Spleen (tissue), 11 donors: ENCODE measurements at regions not wholly inside any gene's neighbourhood (a gene's known extent, or its start where the extent isn't known, plus 50 kb on each side); places are given as distances from the start of the nearest gene placed in this dataset.

Experiments
- DNase-seq: peaks from one replicate; pipeline ENCODE4 v3.0.0-alpha.2; 2020
- H3K27ac ChIP-seq, 8 donors: fragments of 200-600 bp; sonication (generic) in 7 of 8; 1 replicate in 4 of 8; 2 replicates in 4 of 8; pipeline versions ENCODE4 v1.5.0 to v1.8.0; 2016 to 2021; ENCODE audit warnings: inconsistent platforms in 4 of 8, mild to moderate bottlenecking in 4 of 8, moderate library complexity in 1 of 8
- H3K27me3 ChIP-seq, 7 donors: fragments of 200-600 bp; sonication (generic) in 6 of 7; replicated peaks in 1 of 7; 1 replicate in 4 of 7; 2 replicates in 3 of 7; pipeline versions ENCODE4 v1.5.0 to v1.8.0; 2016 to 2021; ENCODE audit warnings: inconsistent platforms in 3 of 7, mild to moderate bottlenecking in 1 of 7
- H3K36me3 ChIP-seq, 6 donors: fragments of 200-600 bp; sonication (generic) in 5 of 6; 1 replicate in 4 of 6; 2 replicates in 2 of 6; pipeline versions ENCODE4 v1.5.0 to v1.8.0; 2016 to 2021; ENCODE audit warnings: inconsistent platforms in 2 of 6
- H3K4me1 ChIP-seq, 6 donors: fragments of 200-600 bp; sonication (generic) in 5 of 6; 1 replicate in 3 of 6; 2 replicates in 3 of 6; pipeline versions ENCODE4 v1.5.0 to v1.8.0; 2016 to 2021; ENCODE audit warnings: inconsistent platforms in 3 of 6
- H3K4me3 ChIP-seq, 8 donors: fragments of 200-600 bp; sonication (generic) in 7 of 8; 1 replicate in 4 of 8; 2 replicates in 4 of 8; pipeline versions ENCODE4 v1.5.0 to v1.8.0; 2016 to 2021; ENCODE audit warnings: inconsistent platforms in 4 of 8, mild to moderate bottlenecking in 4 of 8, moderate library complexity in 2 of 8
- H3K9me3 ChIP-seq, 8 donors: fragments of 200-600 bp; sonication (generic) in 7 of 8; 1 replicate in 4 of 8; 2 replicates in 4 of 8; pipeline versions ENCODE4 v1.5.0 to v1.8.0; 2016 to 2021; ENCODE audit warnings: inconsistent platforms in 4 of 8
- CTCF ChIP-seq, 11 experiments: fragments of 200-600 bp in 7 of 11; fragments of 450-650 bp in 4 of 11; sonication (generic) in 4 of 11; IDR thresholded peaks in 8 of 11; conservative IDR thresholded peaks in 3 of 11; 1 replicate in 7 of 11; 2 replicates in 4 of 11; pipeline versions ENCODE4 v1.4.0 to v1.8.0; 2016 to 2021; ENCODE audit warnings: antibody characterized with exemption in 11 of 11, inconsistent platforms in 4 of 11, mild to moderate bottlenecking in 1 of 11
- POLR2A ChIP-seq, 3 donors: fragments of 450-650 bp; IDR thresholded peaks; one replicate each; pipeline ENCODE4 v1.5.1; 2017; ENCODE audit warnings: antibody characterized with exemption in 3 of 3, mild to moderate bottlenecking in 1 of 3
- POLR2AphosphoS5 ChIP-seq, 3 donors: sonication (generic); formaldehyde crosslinking; IDR thresholded peaks; one replicate each; pipeline ENCODE4 v1.5.1; 2017; ENCODE audit warnings: antibody characterized with exemption in 3 of 3
- WGBS, 5 donors: extraction: QIAGEN DNeasy Blood & Tissue Kit in 3 of 5; methylation state at CpG; one replicate each; pipeline versions ENCODE4 v1.1.5 to v1.1.7; 2013 to 2018; 5-methylcytosine and 5-hydroxymethylcytosine counted together
- intact Hi-C: fragments of 100-400 bp; cut with DNase I; formaldehyde crosslinking; loops from one replicate; pipeline ENCODE4 v1.15.0; 2023; ENCODE audit warnings: low total_unique reads
- donor health status: healthy with polysubstance abuse.
- donor health status: DM: no; HTN: no; CAD: no; lungs with moderate emphysema.
- donor health status: DM: no; HTN: no; CAD: no.
- donor health status: Bipolar disorder and iron deficiency.
- donor health status: healthy.
- donor health status: DM: no; HTN: no; CAD: no.
- donor health status: DM: yes; HTN: yes; CAD: no.

DNA sequence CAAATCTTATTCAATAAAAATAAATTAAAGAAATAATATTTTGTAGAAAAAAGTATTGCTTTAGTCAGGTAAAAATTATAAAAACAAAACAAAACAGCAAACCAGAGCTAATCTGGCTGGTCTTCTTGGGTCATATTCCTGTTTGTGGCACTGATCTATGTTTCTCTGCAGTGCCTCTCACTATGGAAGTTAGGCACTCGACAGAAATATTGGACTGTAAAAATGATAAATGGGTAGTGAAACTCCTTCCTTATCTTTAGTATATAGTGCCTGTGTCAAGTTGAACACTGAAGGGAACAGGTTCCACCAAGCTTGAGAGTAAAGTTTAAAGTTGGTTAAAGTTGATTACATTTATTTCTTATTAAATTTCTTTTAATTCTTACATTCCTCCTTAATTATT, 1195.6 kb upstream of the GBE1 start:
- H3K9me3 ChIP-seq: peaks cover 0 to 17% (median 7%) of the 10 kb centered on the region in 8 donors
- TF ChIP-seq POLR2AphosphoS5 (IDR thresholded peaks at IDR 0.05) (no peak), POLR2A (IDR thresholded peaks at IDR 0.05) (no peak), CTCF (IDR thresholded peaks at IDR 0.05 in 8 of 11, conservative IDR thresholded peaks at IDR 0.05 in 3 of 11) (no peak)
- H3K36me3 ChIP-seq: no peaks in the 10 kb centered on the region
- WGBS, 5 donors: 36 to 52% (median 38%) methylated on average over 1 of the region's 1 CpG
- no peaks in the 10 kb centered on the region for H3K27me3 ChIP-seq
- no peak overlapping the region for H3K27ac ChIP-seq
- no peak overlapping the region for H3K4me3 ChIP-seq
- intact Hi-C loops: no loop called here
- no peaks in the 10 kb centered on the region for H3K4me1 ChIP-seq
- no peak for DNase-seq

GRCh38 chr3:82954486-82954885, 1193.0 kb upstream of the GBE1 start:
- intact Hi-C loops: no loop called here
- TF ChIP-seq CTCF (IDR thresholded peaks at IDR 0.05 in 8 of 11, conservative IDR thresholded peaks at IDR 0.05 in 3 of 11): no peak
- no peak for TF ChIP-seq POLR2A (IDR thresholded peaks at IDR 0.05)
- no peak for TF ChIP-seq POLR2AphosphoS5 (IDR thresholded peaks at IDR 0.05)
- Histone ChIP-seq H3K4me1 (no peaks in the 10 kb centered on the region), H3K36me3 (no peaks in the 10 kb centered on the region), H3K27me3 (no peaks in the 10 kb centered on the region), H3K27ac (no peak overlapping the region), H3K9me3 (peaks cover 0 to 27% (median 12%) of the 10 kb centered on the region in 8 donors), H3K4me3 (no peak overlapping the region)
- DNase-seq: no peak
- 78 to 97% (median 91%) methylated on average over 1 of the region's 1 CpG for WGBS, 5 donors

GRCh38 chr3:82942041-82942440, 1180.6 kb upstream of the GBE1 start:
- TF ChIP-seq CTCF (IDR thresholded peaks at IDR 0.05 in 8 of 11, conservative IDR thresholded peaks at IDR 0.05 in 3 of 11) (no peak), POLR2AphosphoS5 (IDR thresholded peaks at IDR 0.05) (no peak), POLR2A (IDR thresholded peaks at IDR 0.05) (no peak)
- no peaks in the 10 kb centered on the region for H3K4me1 ChIP-seq
- no peaks in the 10 kb centered on the region for H3K36me3 ChIP-seq
- H3K27me3 ChIP-seq: no peaks in the 10 kb centered on the region
- no peak for DNase-seq
- peaks cover 0 to 64% (median 43%) of the 10 kb centered on the region in 8 donors for H3K9me3 ChIP-seq
- intact Hi-C loops: no loop called here
- H3K4me3 ChIP-seq: no peak overlapping the region
- no peak overlapping the region for H3K27ac ChIP-seq

DNA sequence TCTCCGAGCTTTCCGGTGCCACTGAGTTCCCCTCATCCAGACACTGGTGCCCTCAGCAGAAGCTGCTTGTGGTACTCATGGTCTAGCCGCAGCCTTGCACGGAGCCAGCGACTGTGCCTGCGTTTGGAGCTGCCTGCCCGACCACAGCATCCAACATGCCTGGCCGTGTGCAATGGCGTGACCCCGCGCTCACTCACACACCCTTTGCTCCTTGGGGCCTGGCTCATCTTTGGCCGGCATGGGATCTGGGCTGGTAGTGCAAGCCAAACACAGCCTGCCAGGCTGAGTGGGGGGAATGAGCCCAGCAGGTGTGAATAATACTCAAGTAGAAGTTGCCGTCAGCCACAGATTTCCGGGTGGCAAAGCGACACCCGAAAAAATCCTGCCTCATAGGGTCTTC, 1178.7 kb upstream of the GBE1 start:
- TF ChIP-seq POLR2A (IDR thresholded peaks at IDR 0.05) (no peak), POLR2AphosphoS5 (IDR thresholded peaks at IDR 0.05) (no peak), CTCF (IDR thresholded peaks at IDR 0.05 in 8 of 11, conservative IDR thresholded peaks at IDR 0.05 in 3 of 11) (no peak)
- no peaks in the 10 kb centered on the region for H3K27me3 ChIP-seq
- no peak overlapping the region for H3K27ac ChIP-seq
- H3K9me3 ChIP-seq: peaks cover 0 to 59% (median 37%) of the 10 kb centered on the region in 8 donors
- H3K4me3 ChIP-seq: no peak overlapping the region
- peak; percentile 57 for DNase-seq
- H3K4me1 ChIP-seq: no peaks in the 10 kb centered on the region
- WGBS, 5 donors: 93 to 98% (median 97%) methylated on average over 15 to 16 of the region's 16 CpGs
- no peaks in the 10 kb centered on the region for H3K36me3 ChIP-seq
- intact Hi-C loops: no loop called here
